Germinal center (tissue), 1 donor: ENCODE measurements at regions not wholly inside any gene's neighbourhood (a gene's known extent, or its start where the extent isn't known, plus 50 kb on each side); places are given as distances from the start of the nearest gene placed in this dataset.

Experiments
- DNase-seq: peaks from one replicate; pipeline ENCODE4 v3.0.0; 2012; ENCODE audit warnings: mixed read lengths, low spot score

DNA sequence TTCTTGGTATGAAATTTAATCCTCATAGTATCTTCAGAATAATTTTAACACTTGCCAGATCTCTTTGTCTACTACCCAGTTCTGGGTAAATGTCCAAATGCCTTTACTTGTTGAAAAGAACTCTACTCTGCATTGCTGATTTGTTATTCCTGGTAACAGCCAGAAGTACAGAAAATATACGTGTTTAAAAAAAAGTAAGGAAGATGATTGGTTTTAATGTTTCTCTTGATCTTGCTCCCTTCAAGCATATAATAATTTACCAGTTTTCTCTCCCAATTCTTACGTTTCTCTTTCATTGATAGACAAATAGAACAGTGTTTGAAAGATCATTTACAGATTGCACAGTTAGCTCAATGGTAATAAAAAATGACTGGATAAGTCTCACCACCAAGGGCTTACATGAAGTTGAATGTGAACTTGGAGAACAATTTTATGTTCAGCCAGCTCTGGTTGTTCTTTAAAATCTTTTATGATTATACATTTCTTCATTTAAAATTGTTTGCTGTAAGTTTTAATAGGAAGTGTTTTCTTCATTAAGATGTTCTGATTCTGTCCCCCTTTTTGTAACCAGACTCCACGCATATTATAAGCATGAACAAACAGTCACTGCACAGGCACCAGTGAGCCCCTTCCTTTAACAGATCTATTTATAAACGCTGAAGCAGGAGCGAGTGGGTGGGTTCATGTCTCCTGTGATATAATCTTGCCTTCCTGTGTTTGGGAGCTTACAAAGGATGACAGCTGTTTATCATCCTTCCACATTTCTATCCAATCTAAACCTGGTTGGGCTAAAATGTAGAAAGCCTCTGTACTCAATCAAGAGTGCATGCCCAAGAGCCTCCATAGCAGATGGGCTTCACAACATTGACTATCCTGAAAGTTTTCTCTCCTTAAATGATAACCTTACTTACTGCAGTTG is 299.5 kb downstream of the PRL start:
- no peak for DNase-seq

- DNase-seq, result no peak
Measured at GRCh38 chr6:21998582-21998981, 298.3 kb downstream of the PRL start.

DNA sequence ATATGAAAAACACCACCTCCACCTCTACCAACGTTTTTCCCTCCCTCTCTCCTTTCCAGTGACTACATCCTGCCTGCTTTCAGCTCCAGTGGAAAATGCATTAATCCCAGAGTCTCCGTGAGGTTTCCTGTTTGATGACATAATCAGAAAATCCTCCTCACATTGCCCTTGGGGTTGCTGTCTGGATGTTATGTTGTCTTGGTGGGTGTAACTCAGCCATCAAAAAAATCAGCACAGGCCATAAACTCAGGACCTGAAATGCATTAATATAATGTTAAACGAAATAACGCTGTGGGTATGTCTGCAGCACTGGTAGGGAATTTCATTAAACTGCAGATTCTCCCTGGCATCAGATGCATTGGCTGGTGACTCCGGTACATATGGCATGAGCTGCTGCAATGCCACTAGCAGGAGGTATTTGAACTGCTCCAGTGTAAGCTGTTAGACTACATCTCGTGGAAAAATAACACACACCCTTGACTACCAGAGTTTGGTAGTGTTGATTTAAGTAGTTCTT is 297.8 kb downstream of the PRL start:
- DNase-seq, result no peak

DNA sequence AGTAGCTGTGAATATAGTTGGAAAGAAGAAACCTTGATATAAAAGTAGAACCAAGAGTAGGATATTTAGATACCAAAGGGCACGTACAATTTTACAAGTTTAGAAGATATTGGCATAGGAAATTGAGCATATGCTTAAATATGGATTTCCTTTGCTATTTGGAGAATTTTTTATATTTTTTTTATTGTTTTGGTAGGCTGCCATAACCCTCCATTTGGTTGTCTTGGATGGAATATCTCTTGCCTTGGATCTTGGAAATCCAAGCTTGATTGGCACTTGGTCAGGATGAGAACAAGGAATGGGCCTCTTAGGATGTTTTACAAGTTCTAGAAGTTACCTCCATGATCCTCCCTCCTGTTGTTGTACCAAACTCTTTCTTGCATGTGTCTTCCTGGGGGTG is 297.1 kb downstream of the PRL start:
- no peak for DNase-seq

DNA sequence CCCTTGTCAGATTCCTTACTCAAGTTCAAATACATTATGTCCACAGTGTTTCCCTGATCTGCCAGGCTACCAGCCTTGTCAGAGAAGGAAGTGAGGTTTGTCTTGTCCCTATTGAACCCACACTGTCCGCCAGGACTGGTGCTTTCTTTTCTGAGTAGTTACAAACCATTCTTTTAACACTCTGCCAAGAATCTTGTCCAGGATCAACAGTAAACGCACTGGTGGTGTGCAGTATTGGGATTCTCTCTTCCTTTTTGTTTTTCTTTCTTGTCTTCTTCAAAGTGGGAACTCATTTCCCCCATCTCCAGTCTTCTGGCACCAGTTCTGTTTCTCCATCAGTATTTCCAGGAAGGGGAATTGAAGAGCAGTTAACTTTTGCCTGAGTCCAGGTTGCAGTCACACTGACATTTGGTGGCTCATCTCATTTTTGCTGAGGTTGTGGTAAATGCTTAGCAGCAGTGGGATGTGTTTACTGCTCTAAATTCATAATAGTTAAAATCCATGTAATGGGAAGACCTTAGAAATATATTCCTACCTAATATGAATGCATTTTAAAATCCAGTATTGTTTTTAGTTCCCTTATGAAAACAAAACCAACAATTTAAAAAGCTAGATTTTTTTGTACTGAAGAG is 295.3 kb downstream of the PRL start:
- DNase-seq, result no peak

GRCh38 chr6:22003287-22003686 is 293.5 kb downstream of the PRL start:
- DNase-seq, result no peak

DNA sequence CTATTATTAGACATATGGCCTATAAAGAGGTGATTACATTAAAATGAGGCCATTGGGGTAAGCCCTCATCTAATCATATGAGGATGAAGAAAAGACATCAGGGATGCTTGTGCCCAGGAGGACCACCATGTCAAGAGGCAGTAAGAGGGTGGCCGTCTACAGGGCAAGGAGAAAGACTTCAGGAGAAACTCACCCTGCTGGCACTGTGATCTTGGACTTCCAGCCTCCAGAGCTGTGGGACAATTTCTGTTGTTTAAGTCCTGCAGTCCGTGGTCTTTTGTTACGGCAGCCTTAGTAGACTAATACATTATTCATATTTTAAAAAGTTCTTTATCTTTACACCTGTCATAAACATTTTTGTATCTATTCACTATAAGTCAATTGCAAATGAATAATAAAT is 290.0 kb downstream of the PRL start:
- DNase-seq, result no peak

DNA sequence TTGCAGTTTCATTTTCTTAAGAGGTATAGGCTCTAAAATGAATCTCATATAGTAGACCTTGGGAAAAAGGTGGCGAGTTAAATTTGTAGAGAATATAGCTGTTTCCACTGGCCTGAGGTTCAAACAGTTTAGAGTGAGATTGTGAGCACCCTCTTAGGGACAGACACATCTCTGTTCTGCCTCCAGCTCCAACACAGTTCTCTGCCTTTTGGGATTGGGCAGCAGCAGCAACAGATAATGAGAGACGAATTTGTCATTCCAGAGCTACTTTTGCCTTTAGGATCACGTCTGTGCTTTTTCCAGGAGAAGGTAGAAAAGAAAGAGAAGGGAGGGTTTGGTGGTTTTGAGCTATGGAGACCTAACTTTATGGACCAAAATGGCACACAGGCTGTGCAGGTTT is 289.4 kb downstream of the PRL start:
- DNase-seq, result no peak

DNA sequence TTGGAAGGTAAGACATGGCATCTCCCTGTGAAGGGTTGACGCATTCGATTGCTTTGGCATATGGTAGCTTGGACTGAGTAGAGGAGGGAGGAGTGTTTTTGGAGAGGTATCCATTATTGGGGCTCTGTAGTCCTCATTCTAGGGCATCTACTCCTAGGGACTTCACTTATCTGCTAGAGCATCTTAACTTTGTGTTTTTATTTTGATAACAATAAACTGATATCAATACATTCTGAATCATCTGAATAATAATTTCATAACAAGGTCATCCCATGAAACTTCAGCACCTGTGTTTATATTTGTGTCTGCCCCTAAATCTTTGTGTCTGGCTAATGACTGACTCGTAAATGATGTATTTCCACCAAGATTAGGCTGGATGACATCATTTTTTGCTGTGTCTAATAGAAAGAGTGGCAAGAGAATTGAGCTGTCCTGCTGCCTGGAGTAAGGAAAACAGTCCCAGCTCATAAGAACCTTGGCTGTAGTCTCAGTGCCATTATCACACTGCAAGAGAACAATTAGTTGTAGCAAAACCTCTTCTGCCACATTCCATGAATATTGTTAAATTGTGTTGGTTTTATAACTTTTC is 288.5 kb downstream of the PRL start:
- DNase-seq, result no peak

- DNase-seq, result no peak
Measured at GRCh38 chr6:22010102-22010501, 286.7 kb downstream of the PRL start.

DNA sequence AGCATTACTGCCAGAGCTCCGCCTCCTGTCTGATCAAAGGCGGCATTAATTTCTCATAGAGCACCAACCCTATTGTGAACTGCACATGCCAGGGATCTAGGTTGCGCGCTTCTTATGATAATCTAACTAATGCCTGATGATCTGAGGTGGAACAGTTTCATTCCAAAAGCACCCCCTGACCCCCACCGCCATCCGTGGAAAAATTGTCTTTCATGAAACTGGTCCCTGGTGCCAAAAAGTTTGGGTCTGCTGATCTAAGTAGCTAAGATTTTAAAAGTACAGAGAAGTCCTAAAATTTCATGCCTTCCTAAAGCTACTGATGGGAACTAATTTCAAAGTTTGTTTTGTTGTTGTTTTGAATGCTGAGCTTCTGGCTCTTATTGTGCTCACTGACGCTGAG is 281.6 kb downstream of the PRL start:
- no peak for DNase-seq

DNA sequence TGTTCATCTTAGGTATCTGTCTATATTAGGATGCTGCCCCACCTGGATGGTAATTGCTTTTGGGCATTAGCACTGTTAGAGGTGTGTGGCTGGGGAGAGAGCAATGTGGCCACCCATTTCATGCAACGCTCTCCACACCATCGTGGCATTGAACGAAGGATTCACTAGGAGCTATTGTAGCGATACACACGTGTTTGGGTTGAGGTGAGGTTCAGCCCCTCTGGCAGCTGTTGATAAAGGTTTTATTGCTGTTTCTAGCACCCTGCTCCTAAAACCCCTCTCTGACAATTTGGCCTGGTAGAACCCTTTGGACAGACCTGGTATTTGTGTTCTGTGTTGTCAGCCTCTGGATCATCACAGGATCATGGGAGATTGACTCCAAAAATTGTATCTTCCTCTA is 280.9 kb downstream of the PRL start:
- no peak for DNase-seq

DNA sequence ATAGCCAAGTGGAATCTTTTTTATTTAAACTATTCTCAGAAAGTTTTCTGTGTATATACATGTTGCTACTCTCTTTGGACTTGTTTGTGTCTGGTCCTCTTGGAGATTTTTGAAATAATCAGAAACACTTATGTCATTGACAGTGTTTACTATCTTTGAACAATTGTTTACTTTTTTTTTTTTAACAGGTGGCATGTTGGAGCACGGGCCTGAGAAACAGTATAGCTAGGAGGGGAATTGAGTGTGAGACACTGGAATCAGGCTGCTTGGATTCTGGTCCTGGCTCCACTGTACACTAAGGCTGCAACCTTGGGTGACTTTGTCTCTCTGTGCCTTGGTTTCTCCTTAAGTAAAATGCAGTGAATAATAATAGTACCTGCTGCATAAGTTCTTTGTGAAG is 279.6 kb downstream of the PRL start:
- no peak for DNase-seq

- DNase-seq, result no peak
Measured at GRCh38 chr6:22017766-22018165, 279.1 kb downstream of the PRL start.

- DNase-seq, result no peak
Measured at GRCh38 chr6:22019857-22020256, 277.0 kb downstream of the PRL start.

DNA sequence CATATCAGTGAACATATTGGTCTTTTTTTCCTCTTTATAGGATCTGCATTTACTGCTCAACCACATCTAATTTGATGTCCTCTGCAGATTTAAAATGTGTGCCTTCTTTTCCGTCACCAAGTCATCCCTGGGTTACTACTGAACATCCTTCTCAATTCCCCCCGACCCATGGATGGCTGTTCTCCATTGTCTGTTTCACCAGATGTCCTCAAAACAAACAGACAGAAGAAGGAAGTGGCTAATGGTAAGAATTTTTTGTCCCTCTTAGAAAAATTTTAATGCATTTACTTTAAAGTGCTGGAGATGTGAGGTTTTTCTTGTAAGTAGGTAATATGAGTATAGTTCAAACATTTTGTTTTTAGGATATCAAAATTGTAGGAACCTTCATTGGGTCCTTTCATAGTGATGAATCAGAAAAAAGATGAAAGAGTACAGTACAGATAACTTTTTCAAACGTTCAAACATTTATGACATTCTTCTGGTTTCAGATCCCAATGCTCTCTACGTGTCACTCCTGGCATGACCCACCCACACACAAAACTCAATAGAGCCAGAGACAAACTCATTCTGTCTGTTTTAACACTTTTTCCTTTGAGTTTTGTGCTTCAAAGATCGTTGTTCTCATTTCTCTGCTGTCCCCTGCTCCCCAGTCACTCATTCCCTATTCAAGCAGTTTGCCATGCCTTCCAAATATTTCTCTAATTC is 276.4 kb downstream of the PRL start:
- DNase-seq, result no peak

GRCh38 chr6:22021966-22022365 is 274.9 kb downstream of the PRL start:
- DNase-seq, result no peak

DNA sequence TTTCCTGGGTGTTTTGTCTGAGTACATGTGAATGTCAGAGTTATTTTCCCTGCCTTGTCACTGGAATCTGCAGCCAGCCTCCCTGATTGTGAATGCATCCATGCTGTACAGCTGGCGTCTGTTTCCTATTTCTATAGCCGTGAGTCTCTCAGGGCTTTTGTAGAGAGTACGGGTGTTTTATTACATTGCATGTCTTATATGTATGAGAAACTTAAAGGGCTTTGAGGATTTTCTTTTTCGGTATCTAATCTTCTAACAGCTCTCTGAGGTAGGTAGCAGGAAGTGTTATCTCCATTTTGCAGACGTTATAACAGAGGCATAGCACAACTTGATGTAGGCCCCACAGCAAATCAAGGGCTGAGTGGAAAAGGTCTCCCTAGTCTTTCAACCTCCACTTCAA is 272.9 kb downstream of the PRL start:
- DNase-seq, result no peak

GRCh38 chr6:22024973-22025467 is 271.8 kb downstream of the PRL start:
- DNase-seq, result no peak

- peak; percentile 18 for DNase-seq
Measured at GRCh38 chr6:22025468-22026163, 271.2 kb downstream of the PRL start.

GRCh38 chr6:22026164-22026678 is 270.6 kb downstream of the PRL start:
- DNase-seq, result no peak
